HG02678 (cell line): ENCODE measurements at regions not wholly inside any gene's neighbourhood (a gene's known extent, or its start where the extent isn't known, plus 50 kb on each side); places are given as distances from the start of the nearest gene placed in this dataset.

Experiments used
- ATAC-seq: cut with Tn5 transposase; IDR thresholded peaks from one replicate; pipeline ENCODE4 v1.9.1; 2021; ENCODE audit warnings: mild to moderate bottlenecking, moderate library complexity; ENCODE audit not compliant: unreplicated experiment

GRCh38 chr4:152164561-152164960, 371.3 kb downstream of the FBXW7 start:
- no peak for ATAC-seq

GRCh38 chr4:152162331-152162697, 373.6 kb downstream of the FBXW7 start:
- no peak for ATAC-seq

GRCh38 chr4:152161676-152162330, 374.1 kb downstream of the FBXW7 start:
- no peak for ATAC-seq

- no peak for ATAC-seq
These were observed 375.6 kb downstream of the FBXW7 start for GRCh38 chr4:152160225-152160800.

- no peak for ATAC-seq
These were observed 376.1 kb downstream of the FBXW7 start for GRCh38 chr4:152159773-152160172.

- no peak for ATAC-seq
These were observed 377.7 kb downstream of the FBXW7 start for GRCh38 chr4:152158225-152158624.

DNA sequence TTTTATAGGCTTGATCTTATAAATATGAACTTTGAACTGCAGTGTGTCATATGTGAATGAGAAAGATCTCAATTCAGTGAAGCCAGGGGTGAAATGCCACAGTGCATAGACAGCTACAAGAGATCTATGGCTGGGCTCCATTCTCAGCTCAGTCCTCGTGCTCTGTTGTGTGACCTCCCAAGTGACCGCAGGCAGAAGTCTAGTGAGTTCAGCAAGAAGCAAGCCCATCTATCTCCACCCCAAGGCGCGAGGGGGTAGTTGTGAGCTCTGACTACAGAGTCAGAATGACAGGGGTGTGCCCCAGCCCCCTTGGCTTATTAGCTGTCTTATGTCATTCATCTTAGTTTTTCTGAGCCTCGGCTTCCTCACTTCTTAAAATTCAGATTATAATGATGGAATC, 378.3 kb downstream of the FBXW7 start:
- ATAC-seq = no peak

GRCh38 chr4:152156442-152156841, 379.4 kb downstream of the FBXW7 start:
- ATAC-seq = no peak

GRCh38 chr4:152155070-152155469, 380.8 kb downstream of the FBXW7 start:
- ATAC-seq = no peak

GRCh38 chr4:152154433-152154832, 381.5 kb downstream of the FBXW7 start:
- ATAC-seq = no peak

GRCh38 chr4:152153476-152154270, 382.2 kb downstream of the FBXW7 start:
- ATAC-seq = no peak

GRCh38 chr4:152150214-152150613, 385.7 kb downstream of the FBXW7 start:
- ATAC-seq = no peak

- no peak for ATAC-seq
These were observed 386.1 kb downstream of the FBXW7 start for GRCh38 chr4:152149745-152150144.

GRCh38 chr4:152148057-152148456, 387.2 kb upstream of the GATB start:
- ATAC-seq = no peak

DNA sequence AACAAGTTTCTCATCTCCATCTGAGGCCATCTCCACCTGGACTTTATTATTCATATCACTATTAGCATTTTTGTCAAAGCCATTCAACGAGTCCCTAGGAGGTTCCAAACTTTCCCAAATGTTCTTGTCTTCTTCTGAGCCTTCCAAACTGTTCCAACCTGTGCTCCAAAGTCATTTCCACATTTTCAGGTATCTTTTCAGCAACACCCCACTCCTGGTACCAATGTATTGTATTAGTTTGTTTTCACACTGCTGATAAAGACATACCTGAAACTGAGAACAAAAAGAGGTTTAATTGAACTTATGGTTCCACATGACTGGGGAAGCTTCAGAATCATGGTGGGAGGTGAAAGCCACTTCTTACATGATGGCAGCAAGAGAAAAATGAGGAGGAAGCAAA, 385.4 kb upstream of the GATB start:
- ATAC-seq = no peak

GRCh38 chr4:152143806-152144205, 383.0 kb upstream of the GATB start:
- ATAC-seq = no peak

DNA sequence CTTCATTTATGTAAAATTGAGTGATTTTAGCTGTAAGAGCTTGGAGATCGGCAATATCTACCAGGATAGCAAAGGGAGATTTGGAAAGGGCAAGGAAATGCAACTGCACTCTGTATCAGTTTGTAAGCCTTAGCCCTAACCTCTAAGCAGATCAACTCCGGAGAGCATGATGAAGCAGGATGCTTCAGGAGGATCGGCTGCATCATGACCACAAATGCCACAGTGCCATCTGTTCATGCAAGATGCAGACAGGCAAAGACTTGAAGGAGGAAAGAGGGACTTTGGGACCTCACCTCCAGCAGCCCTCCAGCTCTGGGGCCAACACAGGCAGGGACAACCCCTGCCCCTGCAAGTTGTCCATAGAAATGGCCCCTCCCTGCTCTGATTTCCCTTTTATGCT, 377.6 kb upstream of the GATB start:
- ATAC-seq = no peak

GRCh38 chr4:152132776-152133175, 372.0 kb upstream of the GATB start:
- no peak for ATAC-seq

GRCh38 chr4:152128356-152128755, 367.5 kb upstream of the GATB start:
- no peak for ATAC-seq

DNA sequence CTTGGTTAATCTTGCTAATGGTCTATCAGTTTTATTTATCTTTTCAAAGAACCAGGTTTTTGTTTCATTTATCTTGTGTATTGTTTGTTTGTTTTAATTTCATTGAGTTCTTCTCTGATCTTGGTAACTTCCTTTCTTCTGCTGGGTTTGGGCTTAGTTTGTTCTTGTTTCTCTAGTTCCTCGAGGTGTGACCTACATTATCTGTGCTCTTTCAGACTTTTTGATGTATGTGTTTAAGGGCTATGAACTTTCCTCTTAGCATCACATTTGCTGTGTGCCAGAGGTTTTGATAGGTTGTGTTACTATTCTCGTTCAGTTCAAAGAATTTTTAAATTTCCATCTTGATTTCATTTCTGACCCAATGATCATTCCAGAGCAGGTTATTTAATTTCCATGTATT, 365.4 kb upstream of the GATB start:
- no peak for ATAC-seq

DNA sequence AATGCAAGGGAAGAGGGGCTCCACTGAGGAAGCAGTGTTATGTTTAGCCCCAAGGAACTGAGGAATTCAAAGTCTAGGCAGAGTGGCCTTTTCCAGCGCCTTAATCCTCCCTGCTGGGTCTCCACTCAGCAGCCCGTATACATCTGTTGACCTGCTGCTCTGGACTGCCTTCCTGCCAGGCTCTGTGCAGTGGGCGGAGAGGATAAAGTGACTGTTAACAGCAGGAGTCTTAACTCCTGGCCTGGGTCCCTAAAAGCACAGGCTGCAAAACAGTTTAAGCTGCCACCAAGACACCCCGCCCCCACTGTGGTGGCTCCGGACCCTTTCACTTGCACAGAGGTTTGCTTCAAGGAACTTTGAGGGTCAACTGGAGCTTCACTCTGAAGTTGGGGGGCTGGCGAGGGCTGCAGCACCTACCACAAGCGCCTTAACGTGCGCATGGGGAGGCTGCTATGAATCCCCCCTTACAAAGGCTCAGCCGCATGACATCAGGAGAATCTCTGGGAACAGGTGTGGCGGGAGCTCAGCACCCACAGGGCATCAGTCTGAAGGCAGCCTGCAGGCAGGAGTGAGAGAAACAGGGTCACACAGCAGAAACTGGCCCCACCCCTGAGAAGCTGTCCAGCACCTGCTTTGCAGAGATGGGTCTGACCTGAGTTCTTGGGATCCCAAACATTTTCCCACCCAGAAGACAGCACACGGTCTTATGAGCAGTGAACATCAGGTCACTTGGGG, 358.2 kb upstream of the GATB start:
- no peak for ATAC-seq
